LoVo (cell line): ENCODE measurements at regions not wholly inside any gene's neighbourhood (a gene's known extent, or its start where the extent isn't known, plus 50 kb on each side); places are given as distances from the start of the nearest gene placed in this dataset.

ENCODE experiments used
- DNase-seq: peaks from one replicate; pipeline ENCODE4 v3.0.0-alpha.2; 2016; ENCODE audit warnings: low spot score

DNA sequence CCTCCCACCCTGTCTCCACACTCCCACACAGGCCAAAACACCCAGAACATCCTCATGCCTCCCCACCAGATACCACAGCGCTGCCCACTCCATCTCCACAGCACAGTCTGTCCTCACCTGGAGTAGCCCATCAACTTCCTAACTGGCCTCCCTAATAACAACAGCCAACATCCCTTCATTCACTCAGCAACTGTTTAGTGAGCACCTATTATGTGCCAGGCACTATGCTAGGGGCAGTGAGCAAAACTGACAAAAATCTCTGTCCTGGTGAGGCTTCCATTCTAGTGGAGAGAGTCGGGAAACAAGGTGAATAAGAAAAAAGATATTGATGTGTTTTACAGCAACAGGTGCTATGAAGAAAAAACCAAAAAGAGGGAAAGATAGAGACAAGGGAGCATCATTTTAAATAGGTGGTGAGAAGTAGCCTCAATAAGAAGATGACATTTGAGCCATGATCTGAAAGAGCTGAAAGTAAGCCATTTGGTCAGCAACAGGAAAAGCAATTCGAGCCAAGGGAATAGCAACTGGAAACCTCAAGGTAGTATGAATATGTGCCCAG lies 523.9 kb downstream of the SHQ1 start:
- DNase-seq, result no peak

DNA sequence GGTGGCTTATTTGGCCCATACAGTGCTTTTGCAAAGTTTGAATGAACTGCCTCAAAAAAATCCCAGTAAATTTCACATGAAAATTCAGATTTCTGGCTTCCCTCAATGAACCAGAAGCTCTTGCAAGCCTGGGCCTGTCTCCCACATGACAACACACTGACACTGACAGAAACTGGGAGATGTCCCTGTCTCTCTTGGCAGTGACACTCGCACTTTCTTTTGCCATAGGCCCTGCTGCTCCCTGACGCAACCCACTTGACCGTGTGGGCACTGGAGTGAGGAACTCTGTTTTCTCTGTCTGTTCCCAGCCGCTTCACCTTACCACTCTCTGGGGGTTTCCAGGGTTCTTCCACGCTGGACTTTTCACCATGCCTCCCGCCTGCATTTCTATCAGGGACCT lies 524.5 kb downstream of the SHQ1 start:
- no peak for DNase-seq

DNA sequence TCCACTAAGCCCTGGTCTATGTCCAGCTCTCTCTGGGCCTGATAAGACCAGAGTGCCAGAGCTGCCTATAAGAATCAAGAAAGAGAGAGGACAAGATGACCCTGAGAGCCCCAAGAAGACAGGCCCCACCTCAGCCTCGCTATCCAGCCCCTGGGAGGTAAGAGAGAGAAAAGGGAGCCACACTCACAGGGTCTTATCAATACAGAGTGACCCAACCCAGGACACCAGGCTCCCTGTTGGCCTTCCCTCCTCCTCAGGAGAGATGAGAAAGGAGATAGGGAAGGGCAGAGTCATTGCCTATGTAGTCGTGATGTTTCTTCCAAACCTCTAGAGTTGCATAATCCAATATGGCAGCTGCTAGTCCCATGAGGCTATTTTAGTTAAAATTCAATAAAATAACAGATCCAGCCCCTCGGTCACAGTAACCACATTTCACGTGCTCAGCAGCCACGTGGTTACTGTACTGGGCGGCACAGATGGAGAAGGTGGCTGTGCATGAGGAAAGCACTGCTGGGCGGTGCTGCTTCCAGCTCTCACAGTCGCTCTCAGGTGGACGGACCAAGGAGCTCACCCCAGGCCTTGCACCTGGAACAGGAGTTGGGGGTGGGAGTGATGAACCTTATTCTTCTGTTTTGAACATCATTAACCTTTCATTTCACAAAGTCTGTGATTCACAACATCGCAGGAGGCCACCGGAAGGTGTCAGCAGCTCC lies 525.8 kb downstream of the SHQ1 start:
- no peak for DNase-seq

DNA sequence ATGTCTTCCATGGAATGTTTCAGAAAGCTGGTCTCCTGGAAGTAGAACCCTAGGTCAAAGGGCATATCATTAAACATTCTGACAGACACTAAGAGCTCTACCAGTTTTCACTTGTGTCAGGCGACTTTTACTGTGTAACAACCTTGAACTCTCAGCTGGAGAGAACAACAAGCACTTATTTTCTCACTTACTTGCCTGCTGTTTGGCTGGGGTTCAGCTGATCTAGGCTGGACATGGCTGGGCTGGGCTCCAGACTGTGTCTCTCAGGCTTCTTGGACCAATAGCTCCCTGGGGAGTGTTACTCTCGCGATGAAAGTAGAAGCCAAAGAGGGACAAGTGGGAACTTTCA lies 527.3 kb downstream of the SHQ1 start:
- no peak for DNase-seq

DNA sequence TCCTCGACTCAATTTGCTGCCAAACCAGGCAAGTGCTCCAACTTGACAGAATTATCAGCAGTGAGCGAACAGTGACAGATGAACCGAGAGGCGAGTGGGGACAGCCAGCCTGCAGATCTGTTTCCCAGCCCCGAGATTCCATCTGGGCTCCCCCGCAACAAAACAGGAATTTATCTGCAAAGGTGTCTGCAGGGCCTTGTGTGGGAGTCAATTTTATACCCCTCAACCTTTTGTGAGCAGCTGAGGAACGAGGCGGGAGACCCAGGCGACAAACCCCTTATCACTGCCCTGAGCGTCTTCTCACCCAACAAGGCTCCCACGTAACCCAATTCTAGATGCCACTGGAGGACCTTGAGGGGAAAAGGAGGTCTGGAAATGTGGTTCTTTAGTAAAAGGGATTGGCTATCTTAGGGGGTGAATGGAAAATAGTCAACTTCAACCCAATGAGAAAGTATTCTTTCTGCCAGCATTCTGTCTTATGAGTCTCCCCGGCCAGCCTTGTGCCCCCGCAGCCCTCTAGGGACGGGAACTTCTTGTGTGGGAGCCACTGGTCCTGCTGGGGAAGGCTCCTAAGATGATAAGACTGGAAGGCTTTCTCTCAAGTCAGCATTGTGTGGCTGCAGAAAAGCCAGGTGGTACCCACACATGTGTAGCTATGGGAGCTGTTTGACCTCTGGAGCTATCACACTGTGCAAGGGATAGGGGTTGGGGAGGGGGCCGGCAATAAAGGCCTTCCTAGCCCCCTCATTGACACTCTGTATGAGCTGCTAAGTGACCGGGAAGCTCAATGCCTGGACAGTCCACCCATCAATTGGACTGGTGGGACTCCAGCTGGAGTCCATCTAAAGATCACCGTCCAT lies 527.9 kb downstream of the SHQ1 start:
- DNase-seq, result no peak

DNA sequence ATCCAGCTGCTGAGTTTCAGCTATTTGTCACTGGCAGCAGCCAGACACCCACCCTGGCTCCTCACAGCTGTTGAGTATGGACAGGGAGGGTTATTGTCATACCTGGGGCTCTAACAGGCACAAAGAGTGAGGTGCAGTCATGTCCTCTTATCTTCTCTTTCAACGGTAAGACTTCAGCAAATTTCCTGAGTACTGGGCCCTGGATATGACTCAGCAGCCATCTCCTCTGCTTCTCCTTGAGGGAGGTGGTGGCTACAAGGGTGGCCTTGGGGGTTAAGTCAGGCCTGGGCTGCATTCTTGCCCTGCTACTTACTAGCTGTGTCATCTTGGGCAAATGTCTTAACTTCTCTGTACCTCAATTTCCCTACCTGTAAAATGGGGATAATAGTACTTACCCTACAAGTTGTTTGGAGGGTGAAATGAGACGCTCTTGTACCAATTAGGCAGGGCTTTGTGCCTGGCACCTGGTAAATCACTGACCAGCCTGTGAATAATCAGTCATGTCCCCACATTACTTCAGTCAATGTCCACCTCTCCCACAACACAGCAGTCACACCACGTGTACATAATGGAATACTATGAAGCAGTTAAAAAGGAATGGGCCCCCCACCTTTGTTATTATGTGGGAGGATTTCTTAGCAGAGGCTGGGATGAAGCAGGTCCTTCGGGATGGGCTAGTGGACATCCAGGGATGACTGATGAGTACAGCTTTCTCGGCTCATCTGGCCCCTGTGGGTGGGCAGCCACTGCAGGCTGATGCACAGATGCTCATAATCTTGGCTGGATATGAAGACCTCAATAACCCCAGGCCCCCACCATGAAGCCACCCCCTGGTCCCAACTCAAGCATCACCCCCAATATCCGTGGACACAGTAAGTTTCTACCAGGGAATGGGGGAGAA lies 528.8 kb downstream of the SHQ1 start:
- no peak for DNase-seq

DNA sequence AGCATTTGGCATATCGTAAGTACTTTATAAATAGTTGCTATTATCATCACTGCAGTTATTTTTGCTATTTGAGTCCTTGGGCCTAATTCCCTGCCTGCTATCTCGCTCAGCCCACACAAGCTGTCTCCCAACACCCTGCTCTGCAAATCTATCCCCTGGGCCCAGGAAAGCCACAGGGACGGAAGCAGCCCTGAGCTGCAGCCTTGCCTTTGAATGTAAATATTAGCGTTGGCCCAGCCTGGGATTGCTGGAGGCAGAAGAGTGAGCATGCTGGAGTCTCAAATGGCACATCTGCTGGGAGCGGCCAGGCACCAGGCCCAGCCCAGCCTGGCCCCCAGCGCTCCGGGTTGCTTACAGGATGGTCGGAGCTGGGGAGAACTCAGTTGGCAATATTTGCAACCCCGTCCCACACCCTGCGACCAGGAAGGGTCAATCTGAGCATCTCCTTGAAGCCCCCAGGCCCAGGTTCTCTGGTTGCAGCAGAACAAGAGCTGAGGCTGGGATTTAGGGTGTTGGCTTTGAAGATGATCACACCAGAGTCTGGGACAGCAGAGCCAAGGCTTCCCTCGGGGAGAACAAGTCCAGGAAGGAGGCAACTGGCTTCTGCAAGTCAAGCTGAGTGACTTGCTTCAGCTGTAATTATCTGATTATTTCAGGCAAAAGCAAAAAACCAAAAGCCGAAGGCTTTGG lies 529.6 kb downstream of the SHQ1 start:
- no peak for DNase-seq

DNA sequence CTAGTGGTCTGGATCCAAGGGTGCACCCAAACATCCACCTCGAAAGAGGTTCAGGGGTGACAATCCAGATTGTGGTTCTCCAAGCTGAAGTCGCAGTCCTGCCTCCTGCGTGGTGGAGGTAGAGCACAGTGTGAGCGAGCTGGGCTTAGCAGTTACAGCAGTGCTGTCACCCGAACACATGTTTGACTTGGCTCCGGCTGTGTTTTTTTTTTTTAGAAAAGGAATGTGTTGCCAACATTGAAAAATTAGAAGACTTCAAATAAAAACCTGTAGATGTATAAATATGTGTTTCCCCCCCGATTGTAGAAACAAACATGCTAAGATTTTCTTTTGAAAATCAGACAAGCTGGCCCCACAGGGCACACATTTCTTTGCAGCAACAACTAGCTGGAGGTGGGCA lies 530.8 kb downstream of the SHQ1 start:
- DNase-seq, result no peak

DNA sequence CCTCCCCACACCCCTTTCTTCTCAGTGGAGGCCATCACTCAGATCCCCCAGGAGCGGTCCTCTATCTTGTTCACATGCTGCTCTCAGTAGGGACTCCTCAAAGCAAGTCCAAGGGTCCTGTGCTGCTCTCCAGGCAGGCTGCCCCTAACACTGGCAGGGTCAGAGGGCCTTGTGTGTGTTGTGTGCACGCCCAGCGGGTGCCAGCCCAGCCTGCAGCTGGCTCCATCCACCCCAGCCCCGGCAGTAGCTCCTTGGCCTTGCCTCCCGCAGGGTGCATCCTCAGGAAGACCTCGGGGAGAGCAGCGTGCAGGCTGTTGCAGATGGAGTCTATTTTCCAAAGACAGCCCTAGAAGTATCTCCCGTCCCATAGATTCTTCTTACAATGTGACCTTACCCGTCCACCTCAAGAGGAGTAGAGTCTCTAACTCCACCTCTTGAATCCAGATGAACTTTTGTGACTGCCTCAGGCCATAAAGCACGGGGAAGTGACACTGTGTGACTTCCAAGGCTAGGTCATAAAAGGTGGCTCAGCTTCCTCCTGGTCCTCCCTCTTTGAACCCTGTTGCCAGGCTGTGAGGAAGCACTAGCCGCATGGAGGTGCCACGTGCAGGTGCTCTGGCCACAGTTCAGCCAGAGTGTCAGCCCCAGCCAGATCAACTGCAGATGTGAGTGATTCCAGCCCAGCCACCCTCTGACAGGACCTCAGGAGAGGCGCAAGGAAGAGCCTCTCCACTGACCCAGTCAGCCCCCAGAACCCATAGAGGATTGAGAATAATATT lies 531.6 kb downstream of the SHQ1 start:
- no peak for DNase-seq

DNA sequence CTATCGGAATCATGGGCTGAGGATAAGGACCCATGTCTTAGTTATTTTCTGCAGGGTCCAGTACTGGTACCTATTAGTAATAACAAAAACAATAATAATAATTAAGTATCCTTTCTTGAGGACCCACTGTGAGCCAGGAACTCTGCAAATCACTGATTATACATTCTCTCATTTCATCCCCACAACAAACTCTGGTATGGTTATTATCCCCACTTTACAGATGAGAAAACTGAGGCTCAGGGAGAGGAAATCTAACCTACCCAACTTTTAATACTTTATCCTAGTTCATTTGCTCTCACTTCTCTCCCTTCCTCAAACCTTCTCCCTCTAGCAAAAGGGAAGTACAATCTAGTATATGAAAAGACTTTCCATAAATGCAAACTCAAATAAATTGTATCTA lies 528.4 kb upstream of the PROK2 start:
- DNase-seq, result no peak

DNA sequence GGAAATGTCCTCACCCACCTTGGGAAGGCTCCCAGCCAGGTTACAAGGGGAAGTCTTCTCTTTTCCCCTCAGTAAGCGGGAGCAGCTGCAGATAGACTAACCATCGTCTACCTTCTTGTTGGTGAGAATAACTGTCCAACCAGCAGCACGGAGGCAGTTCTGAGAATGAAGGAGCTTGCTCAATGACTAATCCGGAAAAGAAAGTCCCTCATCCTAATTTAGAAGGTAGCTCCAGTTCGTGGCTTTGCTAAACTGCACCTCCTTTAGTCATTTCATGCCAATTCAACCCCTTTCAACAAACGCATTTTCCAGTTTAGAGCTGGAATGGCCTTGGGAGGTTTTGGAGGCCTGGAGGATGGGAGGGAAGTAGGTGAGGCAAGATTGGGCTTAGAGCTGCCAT lies 527.4 kb upstream of the PROK2 start:
- no peak for DNase-seq

DNA sequence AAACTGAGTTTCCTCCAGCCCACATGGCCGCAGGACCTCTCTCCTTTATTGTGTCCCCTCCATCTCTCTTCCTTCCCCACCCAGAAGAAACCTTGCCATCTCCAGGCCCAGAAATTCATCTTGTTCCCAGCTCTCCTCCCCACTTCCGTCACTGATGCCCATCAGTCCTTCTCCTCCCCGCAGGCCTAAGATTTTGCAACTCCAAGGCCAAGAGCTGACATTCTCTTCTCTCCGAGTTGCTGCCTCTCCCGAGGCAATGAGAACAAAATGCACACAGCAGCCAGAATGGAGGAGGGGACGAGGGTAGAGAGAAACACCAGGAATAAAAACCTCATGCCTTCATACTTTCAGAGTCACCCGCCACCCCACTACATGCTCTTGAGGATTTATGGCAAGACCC lies 526.5 kb upstream of the PROK2 start:
- no peak for DNase-seq

DNA sequence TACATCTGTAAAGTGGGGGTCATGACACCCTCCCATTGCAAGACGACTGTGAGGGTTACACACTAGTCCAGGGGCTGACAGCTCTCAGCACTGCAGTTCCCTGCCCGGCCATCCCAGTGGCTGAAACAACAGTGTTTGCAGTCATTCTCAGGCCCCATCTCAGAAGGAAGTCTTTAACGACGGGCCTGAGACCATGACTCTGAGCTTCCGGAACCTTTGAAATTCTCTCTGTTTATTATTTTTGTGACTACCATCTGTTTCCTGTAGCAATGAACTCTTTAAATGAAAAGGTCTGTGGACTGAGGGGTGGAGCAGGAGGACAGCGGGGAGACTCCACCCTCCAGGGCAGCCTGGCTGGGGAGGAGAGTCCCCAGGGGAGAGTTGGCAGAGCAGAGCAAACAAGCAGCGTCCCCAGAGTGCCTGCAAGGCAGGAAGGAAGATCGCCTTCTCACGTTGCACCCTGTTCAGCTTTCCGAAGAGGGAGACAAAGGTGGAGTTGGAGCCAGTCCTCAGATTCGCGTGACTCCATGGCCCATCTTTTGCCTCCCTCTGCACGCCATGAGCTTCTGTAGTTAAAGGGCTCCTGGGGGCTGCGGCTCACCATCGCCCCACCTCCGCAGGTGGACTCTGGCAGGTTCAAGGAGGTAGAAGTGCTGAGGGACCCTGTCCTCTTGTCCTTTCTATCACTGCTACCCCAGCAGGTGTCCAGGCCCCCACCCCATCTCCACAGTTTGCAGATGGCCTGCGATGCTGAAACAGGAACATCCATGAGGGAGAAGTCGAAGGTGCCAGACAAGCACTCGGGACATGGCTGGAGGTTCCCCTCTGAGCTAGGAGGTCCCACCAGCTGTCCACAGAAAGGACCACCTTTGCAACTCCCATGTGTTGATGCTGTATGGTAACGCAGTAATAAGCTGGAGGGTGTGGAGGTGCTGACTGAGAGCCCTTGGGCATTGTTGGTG lies 525.8 kb upstream of the PROK2 start:
- no peak for DNase-seq

DNA sequence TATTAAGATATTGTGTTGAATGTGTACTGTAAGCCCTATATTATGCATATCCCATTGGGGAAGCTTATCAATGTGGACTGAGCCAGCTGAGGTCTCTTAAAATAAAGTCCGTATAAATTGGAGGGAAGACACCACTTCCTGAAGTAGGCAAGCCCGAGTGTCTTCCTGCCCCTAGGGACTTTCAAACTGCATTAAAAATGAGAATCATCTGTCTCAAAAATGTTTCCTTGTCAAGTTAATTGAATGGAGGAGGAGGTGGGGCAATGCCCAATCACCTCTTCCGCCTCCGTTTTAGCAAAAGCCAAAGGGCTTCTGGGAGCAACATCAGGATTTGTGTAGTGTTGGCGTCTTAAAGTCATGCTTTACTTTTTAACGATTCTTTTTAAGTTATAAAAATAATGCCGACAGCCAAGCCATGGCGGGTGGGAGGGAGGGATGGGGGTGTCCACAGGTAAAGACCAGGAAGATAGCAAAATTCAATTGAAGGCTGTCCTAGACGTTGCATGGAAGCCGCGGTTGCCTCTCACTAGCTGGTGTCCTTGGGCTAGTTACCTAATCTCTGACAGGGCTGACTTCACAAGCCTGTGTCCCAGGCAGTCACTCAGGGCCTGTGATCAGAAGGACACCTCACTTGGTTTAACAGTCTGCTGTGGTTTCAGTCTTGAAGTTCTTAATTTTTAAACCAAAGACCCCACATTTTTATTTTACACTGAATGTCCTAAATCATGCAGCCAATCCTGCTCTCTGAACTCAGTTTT lies 524.9 kb upstream of the PROK2 start:
- DNase-seq, result no peak

DNA sequence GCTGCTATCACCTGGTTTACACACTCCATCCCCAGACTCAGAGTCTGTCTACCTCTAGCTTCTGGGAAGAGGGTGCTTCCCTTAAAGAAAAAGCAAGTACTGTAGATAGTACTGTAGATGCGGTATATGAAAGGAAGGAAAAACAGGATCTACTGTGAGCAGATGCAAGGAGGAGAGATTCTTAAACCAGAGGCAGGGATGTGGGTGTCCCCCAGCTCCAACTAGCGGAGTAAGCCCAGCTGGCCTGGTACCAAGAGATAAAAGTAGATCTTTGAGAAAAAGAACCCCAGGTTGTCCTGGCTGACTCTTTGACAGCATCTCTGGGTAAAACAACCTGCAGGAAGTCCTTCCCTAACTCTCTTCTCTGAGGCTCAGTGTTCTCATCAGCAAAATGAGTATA lies 523.7 kb upstream of the PROK2 start:
- no peak for DNase-seq

DNA sequence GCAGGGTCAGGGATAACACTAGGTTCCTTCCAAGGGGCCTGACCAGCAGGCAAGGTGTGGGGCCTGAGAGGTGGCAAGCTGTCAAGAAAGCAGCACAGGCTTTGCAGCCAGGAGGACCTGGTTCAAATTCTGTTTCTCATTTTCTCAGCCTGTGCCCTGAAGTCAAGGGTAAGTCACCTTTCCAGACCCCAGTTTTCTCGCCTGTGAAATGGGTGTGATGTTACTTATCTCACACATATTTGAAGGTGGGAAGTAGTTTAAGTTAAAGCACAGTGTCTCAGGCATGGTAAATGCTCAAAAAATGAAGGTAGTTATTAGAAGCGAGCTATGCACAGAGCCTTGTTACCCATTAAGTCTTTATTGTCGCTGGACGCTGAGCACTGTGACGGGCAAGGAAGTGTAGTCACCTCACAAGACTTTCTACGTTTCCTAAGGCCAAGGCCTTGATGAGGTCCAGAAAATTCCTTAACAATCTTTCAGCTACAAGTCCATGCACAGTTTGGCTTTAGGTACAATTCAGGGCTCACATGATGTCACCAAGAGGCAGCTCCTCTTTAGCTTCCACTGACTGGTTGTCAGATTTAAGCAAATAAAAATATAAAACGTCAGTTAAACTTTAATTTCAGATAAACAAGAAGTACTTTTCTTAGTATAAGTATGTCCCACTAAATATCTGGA lies 522.6 kb upstream of the PROK2 start:
- DNase-seq, result no peak

DNA sequence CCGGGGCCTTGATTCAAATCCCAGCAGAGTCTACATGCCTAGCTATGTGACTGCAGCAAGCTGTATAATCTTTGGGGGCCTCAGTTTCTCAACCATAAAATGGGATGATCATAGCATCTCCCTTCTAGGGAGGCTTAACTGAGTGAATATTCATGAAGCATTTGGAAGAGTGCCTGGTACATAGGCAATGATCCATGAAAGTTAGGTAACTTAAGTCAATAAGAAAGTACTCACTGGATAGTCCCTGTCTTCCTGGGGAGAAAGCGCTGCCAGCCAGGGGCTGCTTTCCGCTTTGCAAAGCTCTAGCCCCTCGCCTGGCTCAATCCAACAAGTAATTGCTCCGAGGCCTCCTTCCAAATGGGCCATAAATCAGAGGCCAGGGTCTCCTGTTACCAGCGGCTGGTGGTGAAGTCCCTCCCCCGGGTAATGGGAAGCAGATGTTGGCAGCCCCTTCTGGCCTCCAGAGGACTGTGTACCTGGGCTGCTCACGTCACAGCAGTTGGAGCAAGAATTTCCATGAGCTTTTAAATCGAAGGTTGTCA lies 521.9 kb upstream of the PROK2 start:
- no peak for DNase-seq

DNA sequence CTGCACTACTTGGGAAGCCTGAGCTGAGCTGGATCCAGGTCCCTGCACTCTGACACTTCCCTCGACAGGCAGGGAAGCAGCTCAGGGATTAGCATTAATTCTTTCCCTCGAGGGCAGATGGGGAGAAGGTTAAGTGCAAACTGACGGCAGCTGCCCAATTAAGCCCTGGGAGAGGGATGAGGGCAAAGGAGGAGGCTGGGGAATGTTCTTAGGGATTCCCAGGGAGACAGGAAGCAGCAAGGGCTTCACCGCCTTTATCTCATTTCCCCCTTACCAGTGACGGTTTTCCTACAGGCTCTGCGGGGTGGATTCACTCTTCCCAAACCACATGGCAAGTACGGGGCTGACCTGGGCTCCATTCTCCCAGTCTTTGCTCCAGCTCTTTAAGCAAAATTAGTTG lies 519.0 kb upstream of the PROK2 start:
- DNase-seq, result no peak
